IPS-15b (cell line): ENCODE measurements at regions not wholly inside any gene's neighbourhood (a gene's known extent, or its start where the extent isn't known, plus 50 kb on each side); places are given as distances from the start of the nearest gene placed in this dataset.
A peak's percentile ranks its signal among the peaks of the same experiment; 100 is the strongest.

ENCODE experiments used
- H3K27me3 ChIP-seq: one replicate; pipeline ENCODE4 v1.6.1; 2013; ENCODE audit warnings: low read length; ENCODE audit not compliant: control insufficient read depth, insufficient read depth
- H3K36me3 ChIP-seq: one replicate; pipeline ENCODE4 v1.6.1; 2013; ENCODE audit warnings: low read length; ENCODE audit not compliant: control insufficient read depth, insufficient read depth
- H3K4me1 ChIP-seq: one replicate; pipeline ENCODE4 v1.6.1; 2013; ENCODE audit warnings: mild to moderate bottlenecking, low read length; ENCODE audit not compliant: control insufficient read depth, insufficient read depth
- H3K4me3 ChIP-seq: one replicate; pipeline ENCODE4 v1.5.1; 2013; ENCODE audit warnings: low read depth, low read length
- H3K9ac ChIP-seq: one replicate; pipeline ENCODE4 v1.6.1; 2013; ENCODE audit warnings: low read depth, mild to moderate bottlenecking, low read length
- H3K9me3 ChIP-seq: one replicate; pipeline ENCODE4 v1.6.1; 2013; ENCODE audit warnings: mild to moderate bottlenecking, low read length; ENCODE audit not compliant: control insufficient read depth, insufficient read depth

DNA sequence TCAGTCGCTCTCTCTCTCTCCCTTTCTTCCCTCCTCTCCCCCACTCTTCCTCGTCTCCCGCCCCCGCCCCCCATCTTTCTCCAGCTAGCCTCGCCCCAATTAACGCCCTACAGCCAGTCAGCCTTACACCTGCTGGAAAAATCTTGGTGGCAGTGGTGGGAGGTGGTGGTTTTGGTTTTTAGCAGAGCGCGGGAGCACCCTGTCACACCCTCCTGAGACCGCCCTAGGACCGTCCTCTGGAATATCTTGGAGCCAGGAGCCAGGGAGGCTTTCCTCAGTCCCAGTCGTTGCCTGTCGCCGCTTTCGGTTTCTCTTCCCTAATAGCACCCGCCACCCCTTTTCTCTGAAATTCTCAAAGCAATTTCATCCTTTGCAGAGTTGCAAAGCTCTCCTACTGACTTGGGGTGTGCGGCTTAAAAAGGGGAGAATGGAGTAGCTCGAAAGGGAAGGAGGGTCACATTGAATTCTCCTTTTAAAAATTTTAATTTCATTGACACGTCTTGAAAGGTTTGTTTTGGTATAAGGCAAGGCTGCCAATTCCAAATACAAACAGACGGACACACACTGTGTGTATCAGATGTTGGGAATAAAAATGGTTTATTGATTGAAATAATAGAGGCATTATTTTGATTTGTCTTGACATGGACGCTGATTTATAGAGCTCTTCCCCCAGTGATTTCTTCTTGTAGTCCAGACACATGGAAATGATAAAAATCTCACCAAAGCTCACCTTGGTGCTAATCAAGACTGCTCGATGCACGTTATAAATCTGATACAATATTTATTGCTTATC is 301.3 kb downstream of the PARP8 start:
- peak overlapping the region; percentile 53 for H3K4me3 ChIP-seq
- H3K4me1 ChIP-seq = peaks cover 16% of the 10 kb centered on the region
- no peaks in the 10 kb centered on the region for H3K36me3 ChIP-seq
- H3K27me3 ChIP-seq = peaks cover 79% of the 10 kb centered on the region
- no peaks in the 10 kb centered on the region for H3K9me3 ChIP-seq
- H3K9ac ChIP-seq = no peak overlapping the region

DNA sequence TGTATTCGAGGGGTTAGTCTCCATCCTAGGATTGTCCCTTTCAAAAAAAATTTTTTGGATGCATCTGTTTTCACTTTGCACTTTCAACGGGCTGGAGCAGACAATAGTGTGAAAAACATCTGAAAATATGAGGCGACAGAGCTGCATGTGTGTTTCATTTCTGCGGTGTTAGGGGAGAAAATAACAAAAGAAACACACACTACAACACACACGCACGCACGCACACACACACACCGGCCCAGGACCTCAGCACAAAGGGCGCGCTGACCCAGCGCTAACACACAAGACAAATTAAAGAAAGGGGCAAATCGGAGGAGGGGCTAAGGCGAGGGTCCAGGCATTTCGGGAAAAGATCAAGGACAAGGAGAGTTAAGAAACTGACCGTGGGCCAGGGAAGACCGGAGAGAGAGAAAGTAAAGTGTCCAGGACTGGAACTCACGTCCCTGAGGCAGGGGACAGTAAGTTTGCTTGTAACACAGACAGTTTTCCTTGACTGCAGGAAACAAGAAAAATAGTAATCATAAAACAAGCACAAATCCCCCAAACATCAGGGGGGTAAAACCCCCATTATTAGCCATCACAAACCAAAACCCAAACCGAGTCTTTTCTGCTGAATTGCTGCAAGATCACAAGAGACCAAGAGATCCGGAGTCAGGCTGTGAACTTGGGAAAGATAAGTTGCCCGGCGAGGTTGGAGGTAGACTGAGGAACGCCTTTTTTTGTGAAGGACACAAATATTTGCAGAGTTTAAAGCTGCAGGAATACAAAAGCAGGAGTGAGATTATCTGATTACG is 302.1 kb downstream of the PARP8 start:
- Histone ChIP-seq H3K9me3 (no peaks in the 10 kb centered on the region), H3K9ac (no peak overlapping the region), H3K27me3 (peaks cover 75% of the 10 kb centered on the region), H3K36me3 (no peaks in the 10 kb centered on the region), H3K4me3 (peak overlapping the region; percentile 41), H3K4me1 (peaks cover 16% of the 10 kb centered on the region)

DNA sequence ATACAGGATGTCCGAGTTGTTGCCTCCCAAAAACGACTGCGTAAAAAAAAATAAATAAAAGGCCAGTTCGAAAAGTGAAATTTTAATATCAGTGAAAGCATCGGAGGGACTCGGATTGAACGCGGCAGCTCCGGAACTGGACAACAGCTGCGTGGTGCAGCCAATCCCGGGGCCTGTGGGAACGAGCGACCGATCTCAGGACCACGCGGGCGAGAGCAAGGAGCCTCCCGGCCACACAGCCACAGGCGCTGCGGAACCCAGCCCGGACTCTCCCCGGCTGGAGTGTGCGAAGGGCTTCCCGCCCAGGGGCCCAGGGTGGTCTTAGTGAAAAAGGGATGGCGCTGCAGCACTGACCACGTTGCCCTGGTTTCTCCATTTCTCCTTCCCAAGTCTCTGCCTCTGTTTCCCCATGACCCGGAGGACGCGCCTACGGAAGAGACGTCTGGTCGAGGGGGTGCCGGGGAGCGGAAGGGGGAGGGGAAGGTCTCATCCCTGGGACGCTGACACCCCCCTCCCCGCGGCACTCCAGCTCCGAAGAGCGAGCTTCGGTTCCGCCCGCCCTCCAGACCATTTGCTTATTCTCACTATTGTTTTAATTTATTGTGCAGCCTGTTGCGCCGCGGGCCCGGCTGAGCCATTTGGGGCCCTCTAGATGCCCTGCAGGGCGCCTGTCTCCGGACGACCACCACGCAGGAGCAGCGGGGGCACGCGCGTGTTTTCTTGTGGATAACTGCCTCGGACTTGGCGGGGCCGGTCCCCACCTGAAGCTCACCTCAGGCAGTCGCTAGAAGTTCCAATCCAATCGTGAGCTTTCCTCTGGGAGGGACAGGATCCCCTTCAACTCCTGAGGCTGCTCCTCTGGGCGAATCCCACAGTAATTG is 303.0 kb downstream of the PARP8 start:
- Histone ChIP-seq H3K9me3 (no peaks in the 10 kb centered on the region), H3K27me3 (peaks cover 67% of the 10 kb centered on the region), H3K4me1 (peaks cover 16% of the 10 kb centered on the region), H3K4me3 (peak overlapping the region; percentile 60), H3K36me3 (no peaks in the 10 kb centered on the region), H3K9ac (no peak overlapping the region)

DNA sequence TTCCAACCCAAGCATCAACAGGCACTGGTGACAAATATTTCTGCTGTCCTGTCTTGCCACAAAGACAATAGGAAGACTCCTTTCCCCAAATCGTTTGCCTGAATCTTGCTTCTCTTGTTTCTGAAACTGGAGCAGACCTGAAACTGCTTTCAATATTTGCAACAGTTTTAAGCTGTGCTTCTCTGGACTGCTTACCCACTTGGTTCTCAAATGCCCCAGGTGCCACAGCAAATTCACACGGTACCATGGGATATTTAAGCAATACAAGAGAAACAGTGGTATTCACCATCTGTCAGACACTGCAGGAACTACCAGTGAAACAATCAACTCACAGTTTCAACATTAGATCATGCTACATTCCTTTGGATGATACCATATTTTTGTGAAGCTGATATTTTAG is 309.4 kb downstream of the PARP8 start:
- Histone ChIP-seq H3K4me3 (no peak overlapping the region), H3K27me3 (peaks cover 9% of the 10 kb centered on the region)

DNA sequence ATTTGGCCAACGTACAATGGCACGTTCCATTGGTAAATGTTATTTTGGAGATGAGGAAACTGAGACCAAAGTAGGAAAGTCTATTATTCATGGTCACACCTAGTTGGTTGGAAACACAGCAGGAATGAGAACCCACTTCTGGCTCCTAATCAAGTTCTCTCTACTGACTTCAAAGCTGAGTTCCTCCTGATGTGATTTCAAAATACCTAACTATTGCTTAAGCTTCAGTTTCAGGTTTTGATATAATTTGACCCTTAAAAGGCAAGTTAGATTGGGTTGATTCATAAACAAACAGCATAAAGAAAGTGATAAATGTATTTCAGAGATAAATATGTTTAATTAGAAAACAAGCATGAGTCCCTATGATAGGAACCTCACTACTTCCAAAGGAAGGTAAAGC is 312.5 kb downstream of the PARP8 start:
- H3K4me1 ChIP-seq = no peaks in the 10 kb centered on the region
- no peak overlapping the region for H3K4me3 ChIP-seq
- H3K27me3 ChIP-seq = no peaks in the 10 kb centered on the region
- no peak overlapping the region for H3K9ac ChIP-seq
- H3K9me3 ChIP-seq = peaks cover 5% of the 10 kb centered on the region
- H3K36me3 ChIP-seq = no peaks in the 10 kb centered on the region

More for the DNA sequence above, 309.4 kb downstream of the PARP8 start:
- Histone ChIP-seq H3K9me3 (no peaks in the 10 kb centered on the region), H3K36me3 (no peaks in the 10 kb centered on the region), H3K9ac (no peak overlapping the region), H3K4me1 (peaks cover under 1% of the 10 kb centered on the region)

DNA sequence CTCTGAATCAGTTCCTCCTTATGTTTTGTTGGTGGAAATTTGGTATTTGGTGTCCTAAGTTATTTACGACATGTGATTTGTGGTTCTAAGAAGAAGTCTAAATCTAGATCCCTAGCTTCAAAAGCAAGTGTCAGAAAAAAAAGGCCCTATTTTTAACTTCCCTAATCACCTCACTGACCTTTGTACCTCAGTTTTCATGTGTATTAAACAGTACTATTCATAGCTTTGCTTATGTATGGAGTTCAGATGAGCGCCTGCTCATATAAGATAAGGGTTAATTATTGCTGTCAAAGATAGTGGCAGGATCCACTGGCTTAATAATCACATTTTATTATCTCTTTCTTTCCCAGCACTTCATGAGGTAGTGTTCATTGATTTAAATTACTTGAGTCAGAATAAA is 318.2 kb downstream of the PARP8 start:
- Histone ChIP-seq H3K4me3 (no peak overlapping the region), H3K9ac (no peak overlapping the region), H3K36me3 (no peaks in the 10 kb centered on the region), H3K27me3 (no peaks in the 10 kb centered on the region), H3K9me3 (peaks cover 5% of the 10 kb centered on the region), H3K4me1 (no peaks in the 10 kb centered on the region)

DNA sequence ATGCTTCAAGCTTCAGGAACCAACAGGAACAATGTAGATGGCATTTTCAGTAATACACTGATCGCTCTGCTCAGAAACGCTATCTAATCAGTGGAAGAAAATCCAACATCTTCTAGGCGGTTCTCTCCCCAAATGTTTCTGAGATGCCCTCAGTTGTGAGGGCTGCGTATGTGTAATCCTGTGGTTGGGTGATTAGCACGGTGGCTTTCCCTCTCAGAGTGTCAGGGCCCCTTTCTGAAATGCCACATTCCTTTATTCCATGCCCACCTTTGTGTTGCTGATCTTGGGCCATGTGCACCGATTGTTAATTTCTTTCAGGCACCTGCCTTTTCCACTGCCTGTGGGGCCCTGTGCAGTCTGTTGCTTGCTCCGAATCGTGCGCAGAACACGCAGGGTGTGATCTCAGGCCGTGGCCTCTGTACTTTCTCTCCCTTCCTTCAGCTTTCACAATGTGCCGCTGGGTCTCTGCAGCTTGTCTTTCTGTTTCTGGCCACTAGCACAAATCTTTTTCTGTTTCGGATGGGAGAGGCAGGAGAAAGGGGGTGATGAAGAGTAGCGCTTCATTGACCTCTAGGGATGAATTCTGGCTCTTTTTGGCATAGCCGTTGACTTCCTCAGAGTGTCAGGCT is 324.0 kb downstream of the PARP8 start:
- Histone ChIP-seq H3K4me1 (no peaks in the 10 kb centered on the region), H3K36me3 (no peaks in the 10 kb centered on the region), H3K9me3 (no peaks in the 10 kb centered on the region), H3K27me3 (no peaks in the 10 kb centered on the region), H3K4me3 (no peak overlapping the region), H3K9ac (peak overlapping the region; percentile 26)

DNA sequence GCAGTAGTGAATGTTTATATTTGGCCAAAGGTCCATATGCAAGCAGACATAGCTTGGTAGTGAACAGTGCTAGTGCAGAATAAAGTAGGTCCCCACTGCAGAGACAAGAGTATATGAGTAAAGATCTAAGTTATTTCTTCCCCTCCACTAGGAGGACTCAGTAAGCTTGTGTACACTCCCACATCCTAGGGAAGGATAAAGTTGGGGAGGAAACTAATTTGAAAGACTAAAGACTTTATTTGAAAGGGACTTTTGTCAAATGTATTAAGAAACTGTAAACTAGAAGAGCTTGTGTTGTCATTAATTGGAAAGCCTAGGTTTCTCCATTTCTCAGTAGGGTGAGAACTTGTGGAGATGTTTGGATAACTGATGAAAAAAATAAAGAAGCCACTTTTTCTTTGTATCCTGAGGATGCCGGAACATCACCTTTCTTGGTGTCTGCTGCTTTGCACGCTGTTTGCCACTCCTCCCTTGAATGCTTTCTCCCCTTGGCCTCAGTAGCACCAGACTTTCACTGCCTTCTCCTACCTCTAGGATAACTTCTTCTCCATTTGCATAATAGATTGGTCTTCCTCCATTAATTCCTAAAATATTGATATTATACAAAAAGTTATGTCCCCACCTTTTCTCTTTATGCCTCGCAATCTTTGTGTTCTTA is 329.0 kb downstream of the PARP8 start:
- no peaks in the 10 kb centered on the region for H3K27me3 ChIP-seq
- H3K9ac ChIP-seq = no peak overlapping the region
- no peak overlapping the region for H3K4me3 ChIP-seq
- H3K36me3 ChIP-seq = no peaks in the 10 kb centered on the region
- no peaks in the 10 kb centered on the region for H3K4me1 ChIP-seq
- H3K9me3 ChIP-seq = no peaks in the 10 kb centered on the region

GRCh38 chr5:51001227-51001923 is 334.9 kb downstream of the PARP8 start:
- H3K4me3 ChIP-seq = no peak overlapping the region
- no peaks in the 10 kb centered on the region for H3K27me3 ChIP-seq
- H3K36me3 ChIP-seq = no peaks in the 10 kb centered on the region
- no peaks in the 10 kb centered on the region for H3K4me1 ChIP-seq
- H3K9ac ChIP-seq = no peak overlapping the region
- no peaks in the 10 kb centered on the region for H3K9me3 ChIP-seq

- H3K9me3 ChIP-seq = no peaks in the 10 kb centered on the region
- no peak overlapping the region for H3K4me3 ChIP-seq
- H3K9ac ChIP-seq = no peak overlapping the region
- no peaks in the 10 kb centered on the region for H3K27me3 ChIP-seq
- no peaks in the 10 kb centered on the region for H3K36me3 ChIP-seq
- H3K4me1 ChIP-seq = no peaks in the 10 kb centered on the region
Observed at GRCh38 chr5:51002368-51002767, 335.9 kb downstream of the PARP8 start.
